Esophagus muscularis mucosa (tissue), 4 donors: ENCODE measurements at regions not wholly inside any gene's neighbourhood (a gene's known extent, or its start where the extent isn't known, plus 50 kb on each side); places are given as distances from the start of the nearest gene placed in this dataset.
A peak's percentile ranks its signal among the peaks of the same experiment; 100 is the strongest.

Experiments
- DNase-seq: peaks from one replicate; pipeline ENCODE4 v3.0.0-alpha.2; 2017; ENCODE audit errors: extremely low spot score
- H3K27ac ChIP-seq, 4 donors: fragments of 200-600 bp; sonication (generic); replicated peaks in 1 of 4; 1 replicate in 3 of 4; 2 replicates in 1 of 4; pipeline ENCODE4 v1.5.1; 2016 to 2019; ENCODE audit warnings: mild to moderate bottlenecking in 1 of 4
- H3K27me3 ChIP-seq, 4 donors: fragments of 200-600 bp; sonication (generic); one replicate each; pipeline versions ENCODE4 v1.5.1 to v1.6.0; 2016 to 2019
- H3K36me3 ChIP-seq, 4 donors: fragments of 200-600 bp; sonication (generic); one replicate each; pipeline ENCODE4 v1.5.1; 2016 to 2019
- H3K4me1 ChIP-seq, 4 donors: fragments of 200-600 bp; sonication (generic); one replicate each; pipeline ENCODE4 v1.5.1; 2016 to 2019
- H3K4me3 ChIP-seq, 4 donors: fragments of 200-600 bp; sonication (generic); 1 replicate in 2 of 4; 2 replicates in 2 of 4; pipeline ENCODE4 v1.5.1; 2016 to 2019; ENCODE audit warnings: mild to moderate bottlenecking in 4 of 4, moderate library complexity in 1 of 4
- H3K9me3 ChIP-seq, 4 donors: fragments of 200-600 bp; sonication (generic); 1 replicate in 3 of 4; 2 replicates in 1 of 4; pipeline ENCODE4 v1.5.1; 2016 to 2019
- CTCF ChIP-seq, 3 experiments: fragments of 200-600 bp in 2 of 3; fragments of 450-650 bp in 1 of 3; sonication (generic) in 2 of 3; IDR thresholded peaks; one replicate each; pipeline ENCODE4 v1.5.1; 2017 to 2019; ENCODE audit warnings: antibody characterized with exemption in 3 of 3, mild to moderate bottlenecking in 2 of 3, moderate library complexity in 1 of 3
- EP300 ChIP-seq: sonication (generic); formaldehyde crosslinking; IDR thresholded peaks from one replicate; pipeline ENCODE4 v1.6.1; 2017; ENCODE audit warnings: antibody characterized with exemption
- POLR2A ChIP-seq: fragments of 450-650 bp; IDR thresholded peaks from one replicate; pipeline ENCODE4 v1.6.1; 2017; ENCODE audit warnings: antibody characterized with exemption, moderate library complexity, mild to moderate bottlenecking, low read depth
- POLR2AphosphoS5 ChIP-seq, 2 donors: sonication (generic); formaldehyde crosslinking; IDR thresholded peaks; one replicate each; pipeline ENCODE4 v1.6.1; 2017; ENCODE audit warnings: antibody characterized with exemption in 2 of 2
- WGBS: methylation state at CpG from one replicate; pipeline ENCODE4 v1.1.5; 2018; 5-methylcytosine and 5-hydroxymethylcytosine counted together
- intact Hi-C: fragments of 100-400 bp; cut with DNase I; formaldehyde crosslinking; loops from one replicate; pipeline ENCODE4 v1.15.1; 2023

- TF ChIP-seq POLR2AphosphoS5 (IDR thresholded peaks at IDR 0.05): no peak
- no peak for TF ChIP-seq CTCF (IDR thresholded peaks at IDR 0.05)
- no peak for TF ChIP-seq EP300
- no peak for TF ChIP-seq POLR2A
- intact Hi-C loops: no loop called here
- no peak for DNase-seq
- Histone ChIP-seq H3K9me3 (no peaks in the 10 kb centered on the region), H3K27me3 (no peaks in the 10 kb centered on the region), H3K4me1 (peaks cover 0 to 6% (median 0%) of the 10 kb centered on the region in 4 donors), H3K4me3 (no peak overlapping the region), H3K27ac (no peak overlapping the region), H3K36me3 (no peaks in the 10 kb centered on the region)
- whole genome bisulfite sequencing: 62% methylated on average over 2 of the region's 2 CpGs
Measured at GRCh38 chr20:39810309-39810708, 848.2 kb downstream of the DHX35 start.

- Histone ChIP-seq H3K4me1 (peaks cover 0 to 6% (median 0%) of the 10 kb centered on the region in 4 donors), H3K4me3 (no peak overlapping the region), H3K27me3 (no peaks in the 10 kb centered on the region), H3K36me3 (no peaks in the 10 kb centered on the region), H3K9me3 (no peaks in the 10 kb centered on the region), H3K27ac (no peak overlapping the region)
- TF ChIP-seq POLR2AphosphoS5 (IDR thresholded peaks at IDR 0.05) (no peak), POLR2A (no peak), EP300 (no peak), CTCF (IDR thresholded peaks at IDR 0.05) (no peak)
- WGBS: 72% methylated on average over 1 of the region's 1 CpG
- intact Hi-C loops: no loop called here
- DNase-seq: no peak
Measured at GRCh38 chr20:39808613-39809012, 846.5 kb downstream of the DHX35 start.

- intact Hi-C loops: no loop called here
- H3K27me3 ChIP-seq: no peaks in the 10 kb centered on the region
- 4% methylated on average over 1 of the region's 1 CpG for WGBS
- no peaks in the 10 kb centered on the region for H3K36me3 ChIP-seq
- peaks cover 0 to 8% (median 3%) of the 10 kb centered on the region in 4 donors for H3K9me3 ChIP-seq
- no peak overlapping the region for H3K4me3 ChIP-seq
- H3K4me1 ChIP-seq: peaks cover 0 to 27% (median 19%) of the 10 kb centered on the region in 4 donors
- DNase-seq: no peak
- TF ChIP-seq POLR2AphosphoS5 (IDR thresholded peaks at IDR 0.05) (peak; percentile 42 to 60), EP300 (peak; percentile 32), POLR2A (no peak)
- H3K27ac ChIP-seq: peak overlapping the region in 3 of 4 donors; percentile 38 to 52 (median 44)
Measured at GRCh38 chr20:39800548-39800947, 838.4 kb downstream of the DHX35 start.

GRCh38 chr20:39800111-39800510 lies 838.0 kb downstream of the DHX35 start:
- no peak for DNase-seq
- peaks cover 0 to 8% (median 3%) of the 10 kb centered on the region in 4 donors for H3K9me3 ChIP-seq
- TF ChIP-seq POLR2A (no peak), POLR2AphosphoS5 (IDR thresholded peaks at IDR 0.05) (no peak), CTCF (IDR thresholded peaks at IDR 0.05) (no peak), EP300 (no peak)

GRCh38 chr20:39799366-39799965 lies 837.3 kb downstream of the DHX35 start:
- TF ChIP-seq POLR2A: no peak
- TF ChIP-seq EP300: no peak
- no peak for TF ChIP-seq POLR2AphosphoS5 (IDR thresholded peaks at IDR 0.05)
- no peak for TF ChIP-seq CTCF (IDR thresholded peaks at IDR 0.05)
- intact Hi-C loops: no loop called here

More at GRCh38 chr20:39800111-39800510, 838.0 kb downstream of the DHX35 start:
- 32% methylated on average over 2 of the region's 2 CpGs for WGBS
- Histone ChIP-seq H3K36me3 (no peaks in the 10 kb centered on the region), H3K4me3 (no peak overlapping the region), H3K27ac (peak overlapping the region in 3 of 4 donors; percentile 38 to 52 (median 44)), H3K27me3 (no peaks in the 10 kb centered on the region), H3K4me1 (peaks cover 0 to 31% (median 22%) of the 10 kb centered on the region in 4 donors)
- intact Hi-C loops: no loop called here

More at GRCh38 chr20:39799366-39799965, 837.3 kb downstream of the DHX35 start:
- no peak for DNase-seq
- H3K9me3 ChIP-seq: peaks cover 0 to 8% (median 3%) of the 10 kb centered on the region in 4 donors
- no peaks in the 10 kb centered on the region for H3K27me3 ChIP-seq
- WGBS: 47% methylated on average over 2 of the region's 2 CpGs
- no peak overlapping the region for H3K4me3 ChIP-seq
- peaks cover 0 to 31% (median 23%) of the 10 kb centered on the region in 4 donors for H3K4me1 ChIP-seq
- no peaks in the 10 kb centered on the region for H3K36me3 ChIP-seq
- peak overlapping the region in 3 of 4 donors; percentile 38 to 52 (median 44) for H3K27ac ChIP-seq
